ENCODE measurements at regions not wholly inside any gene's neighbourhood (a gene's known extent, or its start where the extent isn't known, plus 50 kb on each side); places are given as distances from the start of the nearest gene placed in this dataset.

GRCh38 chr4:59615316-59615715 lies 1584.8 kb upstream of the ADGRL3 start:
- TF ChIP-seq GATA3 (IDR thresholded peaks at IDR 0.05; ENCODE audit: low read depth, low read length) (no peak), GATA2 (IDR thresholded peaks at IDR 0.05; ENCODE audit: low read depth, low read length) (no peak)

DNA sequence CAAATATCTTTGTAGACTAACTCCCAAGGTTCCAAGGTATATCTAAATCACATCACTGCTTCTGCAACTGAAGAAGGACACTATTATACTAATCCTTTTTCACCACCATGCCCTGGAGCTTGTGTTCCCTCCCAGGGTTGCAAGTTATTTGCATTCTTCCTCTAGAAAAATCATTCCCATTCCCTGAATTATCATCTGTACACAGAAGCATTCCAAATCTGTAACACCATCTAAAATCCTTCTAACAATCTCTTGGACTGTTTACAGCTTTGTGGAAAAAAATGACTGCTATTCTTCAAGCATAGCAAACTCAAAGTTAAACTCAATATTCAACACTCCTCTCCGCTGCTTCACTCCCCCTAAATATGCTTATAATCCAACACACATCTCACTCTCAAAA lies 1570.8 kb upstream of the ADGRL3 start:
- TF ChIP-seq GATA3 (IDR thresholded peaks at IDR 0.05; ENCODE audit: low read depth, low read length) (no peak), GATA2 (IDR thresholded peaks at IDR 0.05; ENCODE audit: low read depth, low read length) (no peak)

- no peak for TF ChIP-seq GATA2 (IDR thresholded peaks at IDR 0.05; ENCODE audit: low read depth, low read length)
- no peak for TF ChIP-seq GATA3 (IDR thresholded peaks at IDR 0.05; ENCODE audit: low read depth, low read length)
These were observed 1569.9 kb upstream of the ADGRL3 start for GRCh38 chr4:59630235-59630634.

DNA sequence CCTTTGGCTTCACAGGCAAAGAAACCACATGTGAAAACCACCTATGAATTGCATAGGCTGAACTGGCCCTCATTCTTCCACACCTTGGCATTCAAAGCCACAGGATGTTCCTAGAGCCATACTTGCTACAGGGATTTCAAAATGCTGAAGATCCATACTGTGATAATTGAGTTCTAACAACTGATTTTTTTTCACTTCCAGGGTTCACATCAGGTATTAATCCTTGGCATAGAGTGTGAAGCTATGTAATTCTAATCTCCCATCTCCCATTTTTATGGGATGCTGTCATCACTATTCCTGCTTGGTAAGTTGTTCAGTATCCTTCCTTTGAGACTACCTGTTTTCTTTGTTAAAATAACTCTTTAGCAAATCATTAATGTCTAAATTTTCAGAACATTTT lies 1569.2 kb upstream of the ADGRL3 start:
- TF ChIP-seq GATA2 (IDR thresholded peaks at IDR 0.05; ENCODE audit: low read depth, low read length) (no peak), GATA3 (IDR thresholded peaks at IDR 0.05; ENCODE audit: low read depth, low read length) (no peak)

DNA sequence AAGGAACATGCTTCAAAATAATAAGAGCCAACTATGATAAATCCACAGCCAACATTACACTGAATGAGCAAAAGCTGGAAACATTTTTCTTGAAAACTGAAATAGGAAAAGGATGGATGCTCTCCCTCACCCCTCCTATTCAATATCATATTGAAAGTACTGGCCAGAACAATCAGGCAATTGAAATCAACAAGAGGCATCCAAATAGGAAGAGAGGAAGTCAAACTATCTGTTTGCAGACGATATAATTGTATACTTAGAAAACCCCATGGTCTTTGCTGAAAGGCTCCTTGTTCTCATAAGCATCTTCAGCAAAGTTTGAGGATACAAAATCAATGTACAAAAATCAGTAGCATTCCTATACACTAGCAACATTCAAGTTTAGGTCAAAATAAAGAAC lies 1562.5 kb upstream of the ADGRL3 start:
- TF ChIP-seq GATA3 (IDR thresholded peaks at IDR 0.05; ENCODE audit: low read depth, low read length) (no peak), GATA2 (IDR thresholded peaks at IDR 0.05; ENCODE audit: low read depth, low read length) (no peak)

GRCh38 chr4:59643682-59644081 lies 1556.4 kb upstream of the ADGRL3 start:
- TF ChIP-seq GATA3 (IDR thresholded peaks at IDR 0.05; ENCODE audit: low read depth, low read length) (no peak), GATA2 (IDR thresholded peaks at IDR 0.05; ENCODE audit: low read depth, low read length) (no peak)

- TF ChIP-seq GATA2 (IDR thresholded peaks at IDR 0.05; ENCODE audit: low read depth, low read length) (no peak), GATA3 (IDR thresholded peaks at IDR 0.05; ENCODE audit: low read depth, low read length) (no peak)
These were observed 1555.4 kb upstream of the ADGRL3 start for GRCh38 chr4:59644765-59645164.

DNA sequence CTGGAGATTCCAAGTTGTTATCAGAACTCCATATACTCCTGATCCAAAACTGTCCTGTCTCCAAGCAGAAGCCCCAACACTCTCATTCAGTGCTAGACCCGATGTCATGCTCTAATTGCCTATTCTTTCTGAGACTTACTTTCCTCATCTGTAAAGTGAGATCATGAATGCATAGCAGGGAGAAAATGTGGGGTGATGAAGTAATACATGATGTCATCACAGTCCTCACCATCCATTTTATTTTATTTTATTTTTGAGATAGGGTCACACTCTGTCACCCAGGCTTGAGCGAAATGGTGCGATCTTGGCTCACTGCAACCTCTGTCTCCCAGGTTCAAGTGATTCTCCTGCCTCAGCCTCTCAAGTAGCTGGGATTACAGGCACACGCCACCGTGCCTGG lies 1554.0 kb upstream of the ADGRL3 start:
- TF ChIP-seq GATA3 (IDR thresholded peaks at IDR 0.05; ENCODE audit: low read depth, low read length) (no peak), GATA2 (IDR thresholded peaks at IDR 0.05; ENCODE audit: low read depth, low read length) (no peak)

GRCh38 chr4:59647011-59647410 lies 1553.1 kb upstream of the ADGRL3 start:
- no peak for TF ChIP-seq GATA2 (IDR thresholded peaks at IDR 0.05; ENCODE audit: low read depth, low read length)
- TF ChIP-seq GATA3 (IDR thresholded peaks at IDR 0.05; ENCODE audit: low read depth, low read length): no peak

DNA sequence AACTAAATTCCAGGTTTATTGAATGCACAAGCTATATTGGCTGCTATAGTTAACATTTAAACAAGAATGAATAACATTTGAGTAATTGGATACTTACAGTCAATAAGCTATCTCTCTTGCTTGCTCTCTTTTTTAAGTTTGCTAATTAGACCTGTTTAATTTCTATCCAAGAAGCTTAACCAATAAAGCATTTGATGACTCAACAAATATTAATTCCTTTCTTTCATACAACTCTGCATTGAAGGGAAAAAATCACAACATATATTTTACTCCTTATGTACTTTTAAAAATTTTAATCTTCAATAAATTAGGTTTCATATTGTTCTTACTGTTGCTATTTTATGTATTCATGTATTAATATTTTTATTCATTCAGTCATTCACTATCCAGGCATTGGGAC lies 1552.6 kb upstream of the ADGRL3 start:
- TF ChIP-seq GATA3 (IDR thresholded peaks at IDR 0.05; ENCODE audit: low read depth, low read length) (no peak), GATA2 (IDR thresholded peaks at IDR 0.05; ENCODE audit: low read depth, low read length) (no peak)

DNA sequence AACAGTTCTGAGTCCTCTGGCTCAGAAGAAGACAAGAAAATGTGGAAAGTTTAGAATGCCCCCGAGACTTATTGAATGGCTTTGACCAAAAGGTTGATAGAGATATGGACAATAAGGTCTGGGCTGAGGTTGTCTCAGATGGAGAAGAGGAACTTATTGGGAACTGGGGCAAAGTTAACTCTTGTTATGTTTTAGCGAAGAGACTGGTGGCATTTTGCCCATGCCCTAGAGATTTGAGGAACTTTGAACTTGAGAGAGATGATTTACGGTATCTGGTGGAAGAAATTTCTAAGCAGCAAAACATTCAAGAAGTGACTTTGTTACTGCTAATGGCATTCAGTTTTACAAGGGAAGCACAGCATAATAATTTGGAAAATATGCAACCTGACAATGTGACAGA lies 1549.3 kb upstream of the ADGRL3 start:
- TF ChIP-seq GATA2 (IDR thresholded peaks at IDR 0.05; ENCODE audit: low read depth, low read length): no peak
- TF ChIP-seq GATA3 (IDR thresholded peaks at IDR 0.05; ENCODE audit: low read depth, low read length): no peak

GRCh38 chr4:59655996-59656395 lies 1544.1 kb upstream of the ADGRL3 start:
- TF ChIP-seq GATA2 (IDR thresholded peaks at IDR 0.05; ENCODE audit: low read depth, low read length) (no peak), GATA3 (IDR thresholded peaks at IDR 0.05; ENCODE audit: low read depth, low read length) (no peak)

GRCh38 chr4:59664771-59665170 lies 1535.4 kb upstream of the ADGRL3 start:
- TF ChIP-seq GATA3 (IDR thresholded peaks at IDR 0.05; ENCODE audit: low read depth, low read length) (no peak), GATA2 (IDR thresholded peaks at IDR 0.05; ENCODE audit: low read depth, low read length) (no peak)

DNA sequence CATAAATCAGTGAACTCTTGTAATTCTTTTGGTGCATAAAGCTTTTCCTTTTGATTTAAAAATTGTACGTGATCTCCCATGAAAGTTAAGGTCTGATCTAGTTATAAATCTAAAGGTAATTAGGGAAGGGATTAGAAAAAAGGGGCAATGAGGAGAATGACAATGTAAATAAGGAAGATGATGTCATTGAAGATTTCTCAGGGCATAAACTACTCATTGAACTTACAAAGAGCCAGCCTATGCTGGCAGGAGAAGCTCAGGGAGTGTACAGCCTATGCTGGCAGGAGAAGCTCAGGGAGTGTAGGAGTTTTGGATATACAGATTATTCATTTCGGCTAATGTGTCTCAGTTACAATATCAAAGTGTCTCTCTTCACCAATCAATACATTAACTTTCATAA lies 1533.5 kb upstream of the ADGRL3 start:
- no peak for TF ChIP-seq GATA3 (IDR thresholded peaks at IDR 0.05; ENCODE audit: low read depth, low read length)
- TF ChIP-seq GATA2 (IDR thresholded peaks at IDR 0.05; ENCODE audit: low read depth, low read length): no peak

DNA sequence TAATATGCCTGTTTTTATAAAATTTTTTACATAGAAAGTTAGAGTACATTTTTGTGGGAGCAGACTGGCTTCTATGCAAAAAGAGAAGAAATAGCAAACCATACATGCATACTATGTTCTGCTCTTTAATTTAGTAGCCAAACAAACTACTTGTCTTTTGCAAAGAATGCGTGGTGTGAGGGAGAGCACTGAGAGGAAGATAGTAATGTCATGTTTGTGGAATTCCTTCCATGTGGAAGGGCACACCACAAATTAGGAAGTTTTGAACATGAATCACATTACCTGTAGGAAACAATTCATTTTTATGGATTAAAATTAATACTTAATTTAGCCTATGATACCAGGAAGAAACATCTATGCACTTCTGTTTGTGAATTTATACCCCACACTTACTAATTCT lies 1529.1 kb upstream of the ADGRL3 start:
- no peak for TF ChIP-seq GATA3 (IDR thresholded peaks at IDR 0.05; ENCODE audit: low read depth, low read length)
- TF ChIP-seq GATA2 (IDR thresholded peaks at IDR 0.05; ENCODE audit: low read depth, low read length): no peak

DNA sequence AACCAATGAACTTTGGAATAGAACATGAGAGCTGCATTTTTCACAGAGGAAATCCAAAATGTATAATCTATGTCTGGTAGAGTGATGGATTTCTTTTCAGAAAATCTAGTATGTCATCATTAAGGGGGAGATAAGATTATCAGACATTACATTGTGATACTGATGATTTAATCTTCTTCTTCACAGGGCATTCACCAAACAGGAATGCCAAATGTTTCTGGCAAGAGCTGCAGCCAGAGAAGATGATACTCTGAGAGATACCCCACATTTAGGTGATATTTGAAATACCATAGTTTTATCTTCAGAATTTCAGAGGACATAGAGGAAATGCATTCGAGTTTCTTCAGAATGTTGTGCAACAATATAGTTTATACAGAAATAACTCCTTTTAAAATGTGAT lies 1523.7 kb upstream of the ADGRL3 start:
- TF ChIP-seq GATA3 (IDR thresholded peaks at IDR 0.05; ENCODE audit: low read depth, low read length): no peak
- no peak for TF ChIP-seq GATA2 (IDR thresholded peaks at IDR 0.05; ENCODE audit: low read depth, low read length)
